Neural cell (in vitro differentiated cells): ENCODE measurements at regions not wholly inside any gene's neighbourhood (a gene's known extent, or its start where the extent isn't known, plus 50 kb on each side); places are given as distances from the start of the nearest gene placed in this dataset.
A peak's percentile ranks its signal among the peaks of the same experiment; 100 is the strongest.

Experiments used
- EP300 ChIP-seq: fragments of 450-650 bp; conservative IDR thresholded peaks from 2 replicates; pipeline ENCODE4 v1.6.1; 2014; ENCODE audit warnings: antibody characterized with exemption, mild to moderate bottlenecking, moderate library complexity; ENCODE audit not compliant: poor library complexity, severe bottlenecking
- EZH2 ChIP-seq: fragments of 200-600, 300-800 bp; shearing (Covaris generic), sonication (generic); IDR thresholded peaks from 2 replicates; pipeline ENCODE4 v1.6.1; 2014; ENCODE audit warnings: antibody characterized with exemption, low read length, borderline replicate concordance, mild to moderate bottlenecking; ENCODE audit not compliant: insufficient read depth, poor library complexity, severe bottlenecking
- MXI1 ChIP-seq: fragments of 450-650 bp; conservative IDR thresholded peaks from 2 replicates; pipeline ENCODE4 v1.6.1; 2014; ENCODE audit warnings: antibody characterized with exemption, mild to moderate bottlenecking; ENCODE audit not compliant: poor library complexity, severe bottlenecking
- POLR2AphosphoS5 ChIP-seq: IDR thresholded peaks from 2 replicates; pipeline ENCODE4 v1.6.1; 2012
- RAD21 ChIP-seq: fragments of 450-650 bp; conservative IDR thresholded peaks from 2 replicates; pipeline ENCODE4 v1.6.1; 2014; ENCODE audit warnings: antibody characterized with exemption, mild to moderate bottlenecking, moderate library complexity
- SMC3 ChIP-seq: fragments of 450-650 bp; conservative IDR thresholded peaks from 2 replicates; pipeline ENCODE4 v1.6.1; 2014; ENCODE audit warnings: antibody characterized with exemption, mild to moderate bottlenecking, moderate library complexity; ENCODE audit not compliant: poor library complexity
- TAF1 ChIP-seq: IDR thresholded peaks from 2 replicates; pipeline ENCODE4 v1.6.1; 2012; ENCODE audit warnings: low read depth
- TF ChIP-seq, protein P1 (sequence below): fragments of 450-650 bp; IDR thresholded peaks from 2 replicates; pipeline ENCODE4 v1.5.1; 2014; ENCODE audit warnings: antibody characterized with exemption, mild to moderate bottlenecking, moderate library complexity; ENCODE audit not compliant: poor library complexity, severe bottlenecking
- TF ChIP-seq, protein P2 (sequence below): IDR thresholded peaks from 2 replicates; pipeline ENCODE4 v1.6.1; 2012; ENCODE audit warnings: borderline replicate concordance

- TF ChIP-seq, protein P1, sequence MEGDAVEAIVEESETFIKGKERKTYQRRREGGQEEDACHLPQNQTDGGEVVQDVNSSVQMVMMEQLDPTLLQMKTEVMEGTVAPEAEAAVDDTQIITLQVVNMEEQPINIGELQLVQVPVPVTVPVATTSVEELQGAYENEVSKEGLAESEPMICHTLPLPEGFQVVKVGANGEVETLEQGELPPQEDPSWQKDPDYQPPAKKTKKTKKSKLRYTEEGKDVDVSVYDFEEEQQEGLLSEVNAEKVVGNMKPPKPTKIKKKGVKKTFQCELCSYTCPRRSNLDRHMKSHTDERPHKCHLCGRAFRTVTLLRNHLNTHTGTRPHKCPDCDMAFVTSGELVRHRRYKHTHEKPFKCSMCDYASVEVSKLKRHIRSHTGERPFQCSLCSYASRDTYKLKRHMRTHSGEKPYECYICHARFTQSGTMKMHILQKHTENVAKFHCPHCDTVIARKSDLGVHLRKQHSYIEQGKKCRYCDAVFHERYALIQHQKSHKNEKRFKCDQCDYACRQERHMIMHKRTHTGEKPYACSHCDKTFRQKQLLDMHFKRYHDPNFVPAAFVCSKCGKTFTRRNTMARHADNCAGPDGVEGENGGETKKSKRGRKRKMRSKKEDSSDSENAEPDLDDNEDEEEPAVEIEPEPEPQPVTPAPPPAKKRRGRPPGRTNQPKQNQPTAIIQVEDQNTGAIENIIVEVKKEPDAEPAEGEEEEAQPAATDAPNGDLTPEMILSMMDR = no peak
- no peak for TF ChIP-seq TAF1
- TF ChIP-seq EZH2 = no peak
- TF ChIP-seq, protein P2, sequence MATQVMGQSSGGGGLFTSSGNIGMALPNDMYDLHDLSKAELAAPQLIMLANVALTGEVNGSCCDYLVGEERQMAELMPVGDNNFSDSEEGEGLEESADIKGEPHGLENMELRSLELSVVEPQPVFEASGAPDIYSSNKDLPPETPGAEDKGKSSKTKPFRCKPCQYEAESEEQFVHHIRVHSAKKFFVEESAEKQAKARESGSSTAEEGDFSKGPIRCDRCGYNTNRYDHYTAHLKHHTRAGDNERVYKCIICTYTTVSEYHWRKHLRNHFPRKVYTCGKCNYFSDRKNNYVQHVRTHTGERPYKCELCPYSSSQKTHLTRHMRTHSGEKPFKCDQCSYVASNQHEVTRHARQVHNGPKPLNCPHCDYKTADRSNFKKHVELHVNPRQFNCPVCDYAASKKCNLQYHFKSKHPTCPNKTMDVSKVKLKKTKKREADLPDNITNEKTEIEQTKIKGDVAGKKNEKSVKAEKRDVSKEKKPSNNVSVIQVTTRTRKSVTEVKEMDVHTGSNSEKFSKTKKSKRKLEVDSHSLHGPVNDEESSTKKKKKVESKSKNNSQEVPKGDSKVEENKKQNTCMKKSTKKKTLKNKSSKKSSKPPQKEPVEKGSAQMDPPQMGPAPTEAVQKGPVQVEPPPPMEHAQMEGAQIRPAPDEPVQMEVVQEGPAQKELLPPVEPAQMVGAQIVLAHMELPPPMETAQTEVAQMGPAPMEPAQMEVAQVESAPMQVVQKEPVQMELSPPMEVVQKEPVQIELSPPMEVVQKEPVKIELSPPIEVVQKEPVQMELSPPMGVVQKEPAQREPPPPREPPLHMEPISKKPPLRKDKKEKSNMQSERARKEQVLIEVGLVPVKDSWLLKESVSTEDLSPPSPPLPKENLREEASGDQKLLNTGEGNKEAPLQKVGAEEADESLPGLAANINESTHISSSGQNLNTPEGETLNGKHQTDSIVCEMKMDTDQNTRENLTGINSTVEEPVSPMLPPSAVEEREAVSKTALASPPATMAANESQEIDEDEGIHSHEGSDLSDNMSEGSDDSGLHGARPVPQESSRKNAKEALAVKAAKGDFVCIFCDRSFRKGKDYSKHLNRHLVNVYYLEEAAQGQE = peak; percentile 49
- no peak for TF ChIP-seq SMC3
- TF ChIP-seq MXI1 = no peak
- TF ChIP-seq POLR2AphosphoS5 = peak; percentile 34
- peak; percentile 88 for TF ChIP-seq EP300
- TF ChIP-seq RAD21 = peak; percentile 25
These were observed 993.9 kb upstream of the ACO1 start for GRCh38 chr9:31390403-31391025.
